ENCODE measurements at regions not wholly inside any gene's neighbourhood (a gene's known extent, or its start where the extent isn't known, plus 50 kb on each side); places are given as distances from the start of the nearest gene placed in this dataset.

GRCh38 chrX:25507801-25508200, 492.0 kb upstream of the ARX start:
- no peaks in the 10 kb centered on the region for H3K79me2 ChIP-seq (ENCODE audit: control insufficient read depth in 1 of 2, insufficient read depth in 2 of 2, low read length in 2 of 2)
- H2BK5ac ChIP-seq (ENCODE audit: low read depth, low read length), result no peak overlapping the region
- H4K91ac ChIP-seq (replicated peaks; ENCODE audit: insufficient read length, low read length), result no peak overlapping the region
- no peak overlapping the region for H3K18ac ChIP-seq (ENCODE audit: extremely low read depth, low read length)
- no peak overlapping the region for H4K5ac ChIP-seq (ENCODE audit: insufficient read length, low read depth, low read length)
- no peak overlapping the region for H3K4ac ChIP-seq (replicated peaks; ENCODE audit: insufficient read length, low read depth, low read length)
- no peak overlapping the region for H4K8ac ChIP-seq (ENCODE audit: extremely low read depth, insufficient read depth, low read length)
- WGBS, 2 experiments (ENCODE audit: extremely low coverage in 1 of 2, insufficient coverage in 1 of 2, insufficient read length in 1 of 2, insufficient replicate concordance in 2 of 2, low coverage in 1 of 2, low lambda C conversion rate in 2 of 2, missing lambda C conversion rate in 1 of 2), result 92% methylated on average over 2 of the region's 2 CpGs; no CpG with 5 or more reads in 1 of the 2 experiments
- H3K9me3 ChIP-seq (ENCODE audit: insufficient read depth in 2 of 2, low read depth in 1 of 2, low read length in 1 of 2), result no peaks in the 10 kb centered on the region
- H3K14ac ChIP-seq (ENCODE audit: insufficient read length), result no peak overlapping the region
- DNase-seq (ENCODE audit: low read depth in 1 of 2, low spot score in 2 of 2), result no peak
- no peak overlapping the region for H3K56ac ChIP-seq (replicated peaks; ENCODE audit: insufficient read length, low read depth, low read length)
- no peak overlapping the region for H2AFZ ChIP-seq (ENCODE audit: low read length)
- no peaks in the 10 kb centered on the region for H4K20me1 ChIP-seq (replicated peaks in 1 of 2; ENCODE audit: control insufficient read depth in 1 of 2, insufficient read depth in 2 of 2, low read length in 2 of 2)
- no peak overlapping the region for H2BK120ac ChIP-seq (replicated peaks; ENCODE audit: low read depth, low read length)
- no peaks in the 10 kb centered on the region for H3K4me1 ChIP-seq (replicated peaks in 1 of 4; ENCODE audit: control insufficient read depth in 3 of 4, insufficient read depth in 4 of 4, low read length in 3 of 4)
- CTCF ChIA-PET (ENCODE audit: partially characterized antibody), result no interaction called here
- H2BK12ac ChIP-seq (ENCODE audit: low read depth, low read length), result no peak overlapping the region
- POLR2A ChIA-PET (ENCODE audit: partially characterized antibody), result no interaction called here
- H3K4me3 ChIP-seq (ENCODE audit: extremely low read depth in 1 of 4, insufficient read depth in 2 of 4, low read depth in 3 of 4, low read length in 4 of 4), result no peak overlapping the region
- H3K9ac ChIP-seq (replicated peaks in 1 of 4; ENCODE audit: extremely low read depth in 1 of 4, low read depth in 3 of 4, low read length in 3 of 4), result no peak overlapping the region
- no peak overlapping the region for H2AK5ac ChIP-seq (ENCODE audit: low read depth, low read length)
- no peaks in the 10 kb centered on the region for H3K27me3 ChIP-seq (replicated peaks in 1 of 4; ENCODE audit: control insufficient read depth in 3 of 4, extremely low read depth in 1 of 4, insufficient read depth in 3 of 4, low read length in 3 of 4)
- no peak overlapping the region for H2BK20ac ChIP-seq (ENCODE audit: low read length)
- no peak for FAIRE-seq
- no peak overlapping the region for H3K4me2 ChIP-seq (ENCODE audit: insufficient read depth in 1 of 2, low read depth in 2 of 2, low read length in 2 of 2)
- H3K27ac ChIP-seq (ENCODE audit: low read depth, low read length), result no peak overlapping the region
- H3K23me2 ChIP-seq (ENCODE audit: low read depth, low read length), result no peaks in the 10 kb centered on the region
- no peaks in the 10 kb centered on the region for H3K36me3 ChIP-seq (ENCODE audit: control insufficient read depth in 2 of 4, insufficient read depth in 4 of 4, low read length in 3 of 4)
- no peaks in the 10 kb centered on the region for H3K79me1 ChIP-seq (ENCODE audit: low read depth, low read length)
- H3K23ac ChIP-seq (ENCODE audit: insufficient read length), result no peak overlapping the region
- H2BK15ac ChIP-seq (ENCODE audit: low read length), result no peak overlapping the region
- no peak for TF ChIP-seq SAP30 (IDR thresholded peaks at IDR 0.05; ENCODE audit: insufficient read depth, insufficient replicate concordance, low read length)
- no peak for TF ChIP-seq MAX (IDR thresholded peaks at IDR 0.05)
- TF ChIP-seq E2F6 (IDR thresholded peaks at IDR 0.05), result no peak
- no peak for TF ChIP-seq BRCA1 (IDR thresholded peaks at IDR 0.05; ENCODE audit: low read depth, low read length)
- TF ChIP-seq EGR1 (IDR thresholded peaks at IDR 0.05; ENCODE audit: borderline replicate concordance, low read depth, low read length), result no peak
- no peak for TF ChIP-seq TBP (IDR thresholded peaks at IDR 0.05; ENCODE audit: low read depth, low read length)
